ENCODE measurements at regions not wholly inside any gene's neighbourhood (a gene's known extent, or its start where the extent isn't known, plus 50 kb on each side); places are given as distances from the start of the nearest gene placed in this dataset.

- TF ChIP-seq EZH2 (IDR thresholded peaks at IDR 0.05; ENCODE audit: borderline replicate concordance, low read length) (no peak), CTCF (IDR thresholded peaks at IDR 0.05; ENCODE audit: low read length) (no peak)
Observed at GRCh38 chr5:105409695-105410094, 1847.1 kb upstream of the NUDT12 start.
